DMS153 (cell line): ENCODE measurements at regions not wholly inside any gene's neighbourhood (a gene's known extent, or its start where the extent isn't known, plus 50 kb on each side); places are given as distances from the start of the nearest gene placed in this dataset.
"Not testable (repeated sequence)": the region's sequence is repeated elsewhere in the genome, so short reads cannot be mapped to it uniquely, and the experiment has no call there.

Source experiments
- DNase-seq: peaks from one replicate; lab custom pipeline; 2025; lab: John Stamatoyannopoulos, UW

DNA sequence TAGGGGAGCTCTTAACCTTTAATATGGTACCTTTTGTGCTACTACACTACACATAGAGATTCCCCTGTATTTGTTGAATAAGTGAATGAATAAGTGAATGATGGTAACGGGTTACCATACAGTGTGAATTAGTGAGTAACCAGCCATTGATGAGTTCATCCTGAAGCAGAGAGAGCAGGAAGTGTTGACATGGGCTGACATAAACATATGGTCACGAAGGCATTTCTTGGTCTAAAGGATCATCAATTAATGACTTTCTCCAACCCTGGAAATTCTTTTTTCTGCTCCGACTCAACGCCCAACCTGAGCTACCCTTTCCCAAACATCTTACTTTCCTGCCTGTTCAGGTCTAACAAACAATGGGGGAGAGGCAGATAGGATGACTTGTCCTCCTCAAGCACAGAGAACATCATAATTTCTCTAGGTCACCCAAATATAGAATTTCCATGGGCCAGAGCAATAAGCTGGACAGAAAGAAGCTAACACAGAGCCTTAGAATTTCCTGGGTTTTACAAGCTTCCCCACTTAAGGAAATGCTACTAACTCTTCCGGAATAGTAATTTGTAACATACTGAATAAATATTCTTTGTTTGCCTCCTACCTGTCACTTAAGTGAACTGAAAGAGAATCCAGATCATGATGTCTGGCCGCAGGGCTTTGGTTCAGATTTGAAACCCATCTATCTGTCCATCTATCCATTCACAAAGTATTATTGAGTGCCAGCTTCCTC is 114.7 kb upstream of the NGF start:
- DNase-seq, result no peak

GRCh38 chr1:115450501-115451040 is 112.5 kb upstream of the NGF start:
- DNase-seq, result no peak

DNA sequence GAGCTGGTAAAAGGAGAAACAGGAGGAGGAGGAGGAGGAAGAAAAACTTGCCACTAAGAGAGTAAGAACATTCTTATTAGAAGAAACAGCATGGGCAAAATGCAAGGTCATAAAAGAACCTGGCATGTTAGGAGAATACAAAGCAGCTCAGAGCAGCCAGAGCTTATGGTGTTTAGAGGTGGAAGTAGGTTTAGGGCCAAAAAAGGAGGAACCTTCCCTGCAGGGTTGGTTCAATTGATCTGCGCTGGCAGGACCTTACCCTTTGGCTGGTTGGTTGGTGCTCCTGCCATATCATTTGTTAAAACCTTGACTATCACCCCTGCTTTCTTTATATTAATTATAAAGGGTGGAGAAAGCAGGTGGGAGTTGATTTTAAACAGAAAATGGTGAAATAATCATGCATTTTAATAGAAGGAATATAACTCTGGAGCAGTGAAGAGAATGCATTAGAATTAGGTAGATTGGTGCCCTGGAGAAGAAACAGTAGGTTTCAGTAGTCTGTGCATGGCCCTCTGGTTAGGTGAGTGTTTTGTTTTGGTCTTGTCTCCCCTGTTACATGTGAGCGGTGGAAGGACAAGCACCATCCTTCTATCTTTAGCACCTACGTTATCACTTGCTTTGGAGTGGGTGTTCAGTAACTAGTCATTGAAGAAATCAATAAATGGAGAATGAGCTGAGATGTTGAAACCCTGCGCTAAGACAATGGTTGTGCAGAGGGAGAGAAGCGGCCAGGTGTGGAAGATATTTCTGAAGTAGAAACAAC is 110.4 kb upstream of the NGF start:
- no peak for DNase-seq

- no peak for DNase-seq
Measured at GRCh38 chr1:115447672-115448071, 109.6 kb upstream of the NGF start.

- DNase-seq, result no peak
Measured at GRCh38 chr1:115445090-115445489, 107.0 kb upstream of the NGF start.

- DNase-seq, result no peak
Measured at GRCh38 chr1:115440733-115441132, 102.7 kb upstream of the NGF start.

DNA sequence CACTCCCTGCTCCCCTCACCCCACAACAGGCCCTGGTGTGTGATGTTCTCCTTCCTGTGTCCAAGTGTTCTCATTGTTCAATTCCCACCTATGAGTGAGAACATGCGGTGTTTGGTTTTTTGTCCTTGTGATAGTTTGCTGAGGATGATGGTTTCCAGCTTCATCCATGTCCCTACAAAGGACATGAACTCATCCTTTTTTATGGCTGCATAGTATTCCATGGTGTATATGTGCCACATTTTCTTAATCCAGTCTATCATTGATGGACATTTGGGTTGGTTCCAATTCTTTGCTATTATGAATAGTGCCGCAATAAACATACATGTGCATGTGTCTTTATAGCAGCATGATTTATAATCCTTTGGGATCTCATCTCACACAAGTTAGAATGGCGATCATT is 101.5 kb upstream of the NGF start:
- not testable (repeated sequence) for DNase-seq

- DNase-seq, result peak; percentile 81
Measured at GRCh38 chr1:115437196-115437595, 99.1 kb upstream of the NGF start.

DNA sequence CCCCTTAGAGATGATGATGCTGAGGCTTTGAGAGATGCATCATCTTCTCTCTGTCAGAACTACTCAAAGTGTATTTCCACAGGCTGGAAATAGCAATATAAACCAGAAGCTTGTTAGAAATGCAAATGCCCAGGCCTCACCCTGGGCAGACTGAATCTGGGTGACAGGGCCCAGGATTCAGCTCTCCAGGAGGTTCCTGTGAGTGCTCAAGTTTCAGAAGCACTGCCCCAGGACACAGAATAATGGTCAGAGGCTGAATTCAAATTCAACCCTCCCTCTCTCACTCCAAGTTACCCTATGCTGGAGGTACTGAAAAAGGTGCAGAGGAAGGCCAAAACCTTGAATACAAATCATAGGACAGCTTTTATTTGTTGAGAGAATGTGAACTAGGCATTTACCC is 98.5 kb upstream of the NGF start:
- no peak for DNase-seq

DNA sequence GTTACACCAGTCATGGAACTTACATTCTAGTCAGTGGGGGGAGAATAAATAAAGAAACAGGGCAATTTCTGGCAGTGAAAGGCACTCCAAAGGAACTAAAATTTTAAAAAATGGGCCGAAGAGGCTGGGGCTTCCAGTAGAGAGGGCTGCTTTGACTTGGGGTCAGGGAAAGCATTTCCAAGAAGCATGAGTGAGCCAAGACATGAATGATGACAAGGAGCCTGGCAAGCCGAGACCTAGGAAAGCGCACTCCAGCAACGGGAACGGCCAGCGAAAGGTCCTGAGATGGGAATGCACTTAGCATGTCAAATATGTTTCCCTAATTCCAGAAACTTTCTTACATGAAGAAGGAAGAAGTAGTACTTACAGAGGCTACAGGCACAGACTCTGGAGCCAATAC is 95.4 kb upstream of the NGF start:
- DNase-seq, result no peak

DNA sequence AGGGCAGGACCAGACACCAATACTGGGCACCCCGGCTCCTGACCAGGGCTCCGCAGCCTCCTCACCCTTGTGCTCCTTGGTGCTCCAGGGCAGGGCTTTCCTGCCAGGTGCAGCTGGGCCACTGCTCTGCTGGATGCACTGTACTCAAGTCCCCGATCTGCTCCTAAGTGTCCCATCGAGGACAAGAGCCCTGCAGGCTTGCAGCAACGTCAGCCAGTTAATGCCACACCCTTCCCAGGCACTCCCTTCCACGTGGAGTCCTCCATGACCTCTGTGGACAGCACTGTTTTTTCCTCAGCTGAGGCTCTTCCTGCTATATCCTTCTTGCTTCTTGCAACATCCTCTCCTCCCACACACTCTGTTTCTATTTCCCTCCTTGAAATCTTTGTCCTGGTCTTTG is 94.0 kb upstream of the NGF start:
- no peak for DNase-seq

DNA sequence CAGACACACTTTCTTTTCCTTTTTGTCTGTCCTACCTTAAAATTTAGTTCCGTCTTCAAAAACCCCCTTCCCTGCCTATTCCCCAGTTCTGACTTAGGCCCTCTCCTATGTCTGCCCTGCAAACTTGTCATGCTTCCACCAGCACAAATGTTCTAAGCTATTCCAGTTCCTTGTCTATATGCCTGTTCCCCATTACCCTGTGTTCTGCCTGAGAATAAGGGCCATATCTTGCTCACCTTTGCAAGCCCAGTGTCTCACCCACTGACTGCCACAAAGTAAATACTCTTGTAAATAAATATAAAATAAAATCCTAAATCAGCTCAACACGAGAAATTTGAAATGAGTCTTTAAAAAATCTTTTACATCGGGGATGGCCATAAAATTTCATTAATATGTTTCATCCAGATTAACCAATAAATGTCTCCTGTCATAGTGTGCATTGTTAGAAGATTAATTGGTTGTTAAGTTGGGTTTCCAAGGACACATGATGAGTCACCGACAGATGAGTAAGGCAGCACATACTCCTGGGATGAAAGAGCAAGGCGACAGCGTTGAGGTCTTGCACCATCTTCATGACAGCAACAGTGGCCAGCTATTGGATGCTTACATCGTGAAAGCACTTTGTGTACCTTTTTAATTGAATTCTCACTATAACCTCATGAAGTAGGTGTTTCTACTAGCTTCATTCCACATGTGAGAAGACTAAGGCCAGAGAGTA is 92.6 kb upstream of the NGF start:
- peak; percentile 82 for DNase-seq

GRCh38 chr1:115429884-115430283 is 91.8 kb upstream of the NGF start:
- no peak for DNase-seq

- DNase-seq, result no peak
Measured at GRCh38 chr1:115429241-115429640, 91.2 kb upstream of the NGF start.

DNA sequence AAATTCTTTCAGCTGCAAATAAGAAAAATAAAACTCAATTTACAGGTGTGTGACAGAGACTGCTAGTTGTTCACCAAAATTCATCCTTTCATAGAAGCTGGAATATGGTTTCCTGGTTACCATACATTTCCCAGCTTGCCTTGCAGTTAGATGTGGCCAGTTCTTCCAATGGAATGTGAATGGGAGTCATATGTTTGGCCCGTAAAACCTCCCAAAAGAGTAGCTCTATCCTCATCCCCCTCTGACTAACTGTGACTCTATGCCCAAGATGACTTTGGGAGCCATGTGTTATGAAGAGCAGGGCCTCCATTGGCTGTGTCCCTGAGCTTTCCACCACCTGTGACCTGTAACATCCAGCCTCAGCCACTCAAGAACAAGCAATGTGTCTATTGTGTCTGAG is 90.6 kb upstream of the NGF start:
- no peak for DNase-seq

DNA sequence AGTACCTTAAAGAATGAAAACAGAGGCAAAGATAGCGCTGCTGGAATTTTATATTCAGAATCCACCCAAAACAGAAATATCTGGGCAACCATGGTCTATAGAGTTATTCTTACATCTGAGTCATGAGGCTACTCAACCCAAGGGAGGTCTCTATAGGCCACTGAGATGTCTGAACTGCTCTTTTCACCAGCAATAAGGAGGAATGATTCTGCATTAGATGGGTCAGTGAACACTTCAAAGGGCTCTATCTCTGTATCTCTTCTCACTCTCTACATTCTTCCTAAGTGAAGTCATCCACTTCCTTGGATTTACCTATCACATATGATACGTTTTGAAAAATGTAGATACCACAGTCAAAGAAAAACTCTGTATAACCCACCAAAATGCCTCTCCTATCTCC is 90.2 kb upstream of the NGF start:
- DNase-seq, result no peak

GRCh38 chr1:115426956-115427355 is 88.9 kb upstream of the NGF start:
- DNase-seq, result no peak

GRCh38 chr1:115426231-115426771 is 88.3 kb upstream of the NGF start:
- no peak for DNase-seq

DNA sequence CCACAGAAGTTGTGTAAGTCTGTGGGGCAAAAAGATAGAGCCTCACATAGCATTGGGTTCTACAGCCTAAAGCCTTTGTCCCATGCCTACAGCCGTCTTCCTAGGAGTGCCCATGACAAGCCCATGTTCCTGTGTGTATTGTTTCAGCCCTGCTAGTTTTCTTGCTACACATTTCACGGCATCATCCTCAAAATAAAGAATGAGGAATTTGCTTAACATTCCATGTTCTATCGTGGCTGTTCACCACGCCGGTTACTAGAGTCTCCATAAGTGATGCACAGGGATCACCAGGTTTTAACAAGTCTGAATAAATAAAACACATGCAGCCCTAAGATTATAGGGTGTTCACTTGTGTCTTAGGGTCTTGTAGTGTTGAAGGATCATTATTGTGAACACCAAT is 87.4 kb upstream of the NGF start:
- DNase-seq, result no peak

- DNase-seq, result no peak
Measured at GRCh38 chr1:115423776-115424175, 85.7 kb upstream of the NGF start.

DNA sequence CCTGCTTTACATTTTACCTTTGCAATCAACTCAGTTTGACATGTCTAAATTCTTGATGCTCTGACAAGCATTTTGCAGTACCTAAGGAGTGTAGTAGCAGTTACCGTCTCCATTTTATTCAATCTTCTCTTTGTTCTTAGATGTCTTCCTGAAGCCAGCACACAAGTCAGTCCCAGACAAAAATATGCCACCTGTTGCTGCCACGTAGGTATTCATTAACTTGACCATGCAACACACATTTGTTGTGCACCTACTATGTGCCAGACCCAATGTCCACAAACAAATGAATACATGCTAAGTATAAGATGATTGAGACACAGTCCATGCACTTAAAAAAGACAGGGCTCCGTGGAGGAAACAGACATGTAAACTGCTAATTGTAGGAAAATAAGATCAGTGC is 81.5 kb upstream of the NGF start:
- DNase-seq, result no peak

GRCh38 chr1:115413621-115414020 is 75.6 kb upstream of the NGF start:
- DNase-seq, result no peak

- no peak for DNase-seq
Measured at GRCh38 chr1:115413208-115413607, 75.2 kb upstream of the NGF start.
